Liver (tissue), 2 donors: ENCODE measurements at regions not wholly inside any gene's neighbourhood (a gene's known extent, or its start where the extent isn't known, plus 50 kb on each side); places are given as distances from the start of the nearest gene placed in this dataset.

Experiments
- YY1 ChIP-seq: IDR thresholded peaks from 2 replicates; pipeline ENCODE4 v1.6.1; 2016; ENCODE audit warnings: antibody characterized with exemption, mild to moderate bottlenecking
- TF ChIP-seq, protein P1 (sequence below): fragments of 150-350 bp; IDR thresholded peaks from 2 replicates; pipeline ENCODE4 v1.5.1; 2017; ENCODE audit warnings: improper control_type of control experiment, low read depth, low read length; ENCODE audit not compliant: missing input control
- TF ChIP-seq, protein P2 (sequence below): IDR thresholded peaks from 2 replicates; pipeline ENCODE4 v1.6.1; 2016; ENCODE audit warnings: antibody characterized with exemption, mild to moderate bottlenecking
- donor health status: healthy.

DNA sequence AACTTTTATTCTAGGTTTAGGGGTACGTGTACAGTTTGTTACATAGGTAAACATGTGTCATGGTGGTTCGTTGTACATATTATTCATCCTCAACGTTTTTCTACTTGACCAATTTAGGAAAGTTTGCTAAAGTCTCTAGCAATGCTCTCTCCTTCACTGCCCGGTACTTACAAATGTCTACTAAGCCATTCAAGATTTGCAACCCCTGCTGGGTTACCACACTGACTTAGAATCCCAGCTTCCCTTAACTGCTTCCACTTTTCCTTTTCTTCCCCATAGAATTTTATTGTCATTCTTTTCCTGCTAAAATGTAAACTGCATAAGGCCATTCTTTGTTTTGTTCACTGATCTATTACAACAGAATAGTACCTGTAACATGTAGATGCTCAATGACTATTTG is 97.4 kb downstream of the SMPDL3A start:
- TF ChIP-seq, protein P1, sequence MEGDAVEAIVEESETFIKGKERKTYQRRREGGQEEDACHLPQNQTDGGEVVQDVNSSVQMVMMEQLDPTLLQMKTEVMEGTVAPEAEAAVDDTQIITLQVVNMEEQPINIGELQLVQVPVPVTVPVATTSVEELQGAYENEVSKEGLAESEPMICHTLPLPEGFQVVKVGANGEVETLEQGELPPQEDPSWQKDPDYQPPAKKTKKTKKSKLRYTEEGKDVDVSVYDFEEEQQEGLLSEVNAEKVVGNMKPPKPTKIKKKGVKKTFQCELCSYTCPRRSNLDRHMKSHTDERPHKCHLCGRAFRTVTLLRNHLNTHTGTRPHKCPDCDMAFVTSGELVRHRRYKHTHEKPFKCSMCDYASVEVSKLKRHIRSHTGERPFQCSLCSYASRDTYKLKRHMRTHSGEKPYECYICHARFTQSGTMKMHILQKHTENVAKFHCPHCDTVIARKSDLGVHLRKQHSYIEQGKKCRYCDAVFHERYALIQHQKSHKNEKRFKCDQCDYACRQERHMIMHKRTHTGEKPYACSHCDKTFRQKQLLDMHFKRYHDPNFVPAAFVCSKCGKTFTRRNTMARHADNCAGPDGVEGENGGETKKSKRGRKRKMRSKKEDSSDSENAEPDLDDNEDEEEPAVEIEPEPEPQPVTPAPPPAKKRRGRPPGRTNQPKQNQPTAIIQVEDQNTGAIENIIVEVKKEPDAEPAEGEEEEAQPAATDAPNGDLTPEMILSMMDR = no peak
- TF ChIP-seq, protein P2, sequence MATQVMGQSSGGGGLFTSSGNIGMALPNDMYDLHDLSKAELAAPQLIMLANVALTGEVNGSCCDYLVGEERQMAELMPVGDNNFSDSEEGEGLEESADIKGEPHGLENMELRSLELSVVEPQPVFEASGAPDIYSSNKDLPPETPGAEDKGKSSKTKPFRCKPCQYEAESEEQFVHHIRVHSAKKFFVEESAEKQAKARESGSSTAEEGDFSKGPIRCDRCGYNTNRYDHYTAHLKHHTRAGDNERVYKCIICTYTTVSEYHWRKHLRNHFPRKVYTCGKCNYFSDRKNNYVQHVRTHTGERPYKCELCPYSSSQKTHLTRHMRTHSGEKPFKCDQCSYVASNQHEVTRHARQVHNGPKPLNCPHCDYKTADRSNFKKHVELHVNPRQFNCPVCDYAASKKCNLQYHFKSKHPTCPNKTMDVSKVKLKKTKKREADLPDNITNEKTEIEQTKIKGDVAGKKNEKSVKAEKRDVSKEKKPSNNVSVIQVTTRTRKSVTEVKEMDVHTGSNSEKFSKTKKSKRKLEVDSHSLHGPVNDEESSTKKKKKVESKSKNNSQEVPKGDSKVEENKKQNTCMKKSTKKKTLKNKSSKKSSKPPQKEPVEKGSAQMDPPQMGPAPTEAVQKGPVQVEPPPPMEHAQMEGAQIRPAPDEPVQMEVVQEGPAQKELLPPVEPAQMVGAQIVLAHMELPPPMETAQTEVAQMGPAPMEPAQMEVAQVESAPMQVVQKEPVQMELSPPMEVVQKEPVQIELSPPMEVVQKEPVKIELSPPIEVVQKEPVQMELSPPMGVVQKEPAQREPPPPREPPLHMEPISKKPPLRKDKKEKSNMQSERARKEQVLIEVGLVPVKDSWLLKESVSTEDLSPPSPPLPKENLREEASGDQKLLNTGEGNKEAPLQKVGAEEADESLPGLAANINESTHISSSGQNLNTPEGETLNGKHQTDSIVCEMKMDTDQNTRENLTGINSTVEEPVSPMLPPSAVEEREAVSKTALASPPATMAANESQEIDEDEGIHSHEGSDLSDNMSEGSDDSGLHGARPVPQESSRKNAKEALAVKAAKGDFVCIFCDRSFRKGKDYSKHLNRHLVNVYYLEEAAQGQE = no peak
- TF ChIP-seq YY1 = no peak
